ENCODE measurements at regions not wholly inside any gene's neighbourhood (a gene's known extent, or its start where the extent isn't known, plus 50 kb on each side); places are given as distances from the start of the nearest gene placed in this dataset.

GRCh38 chr21:38659936-38660332, 145.8 kb upstream of the ETS2 start:
- DNase-seq: no peak

- no peak for DNase-seq
These were observed 145.2 kb upstream of the ETS2 start for GRCh38 chr21:38660333-38661196.

GRCh38 chr21:38661197-38661871, 144.4 kb upstream of the ETS2 start:
- DNase-seq: no peak

GRCh38 chr21:38661889-38662568, 143.7 kb upstream of the ETS2 start:
- DNase-seq: peak; percentile 30

- DNase-seq: no peak
These were observed 142.4 kb upstream of the ETS2 start for GRCh38 chr21:38663282-38663681.

- no peak for DNase-seq
These were observed 141.4 kb upstream of the ETS2 start for GRCh38 chr21:38664315-38664714.

GRCh38 chr21:38664841-38665240, 140.9 kb upstream of the ETS2 start:
- DNase-seq: peak; percentile 85

GRCh38 chr21:38667291-38667870, 138.3 kb upstream of the ETS2 start:
- no peak for DNase-seq

- DNase-seq: no peak
These were observed 137.7 kb upstream of the ETS2 start for GRCh38 chr21:38668067-38668466.

- no peak for DNase-seq
These were observed 137.2 kb upstream of the ETS2 start for GRCh38 chr21:38668541-38668940.

- DNase-seq: no peak
These were observed 136.5 kb upstream of the ETS2 start for GRCh38 chr21:38669186-38669585.

GRCh38 chr21:38670861-38671260, 134.9 kb upstream of the ETS2 start:
- DNase-seq: no peak

- DNase-seq: no peak
These were observed 134.0 kb upstream of the ETS2 start for GRCh38 chr21:38671773-38672172.

- no peak for DNase-seq
These were observed 130.4 kb upstream of the ETS2 start for GRCh38 chr21:38675182-38675824.

GRCh38 chr21:38678827-38679226, 126.9 kb upstream of the ETS2 start:
- DNase-seq: no peak

GRCh38 chr21:38679534-38679933, 126.2 kb upstream of the ETS2 start:
- DNase-seq: no peak

- DNase-seq: no peak
These were observed 125.3 kb upstream of the ETS2 start for GRCh38 chr21:38680401-38680800.

GRCh38 chr21:38683222-38683621, 122.5 kb upstream of the ETS2 start:
- DNase-seq: no peak

- DNase-seq: no peak
These were observed 117.7 kb upstream of the ETS2 start for GRCh38 chr21:38688068-38688467.

GRCh38 chr21:38691631-38692030, 114.1 kb upstream of the ETS2 start:
- no peak for DNase-seq

GRCh38 chr21:38696579-38696978, 109.2 kb upstream of the ETS2 start:
- DNase-seq: no peak

GRCh38 chr21:38699048-38699447, 106.7 kb upstream of the ETS2 start:
- no peak for DNase-seq

Measured in skin of body (tissue), 1 donor.